ENCODE measurements at regions not wholly inside any gene's neighbourhood (a gene's known extent, or its start where the extent isn't known, plus 50 kb on each side); places are given as distances from the start of the nearest gene placed in this dataset.
A peak's percentile ranks its signal among the peaks of the same experiment; 100 is the strongest.

DNA sequence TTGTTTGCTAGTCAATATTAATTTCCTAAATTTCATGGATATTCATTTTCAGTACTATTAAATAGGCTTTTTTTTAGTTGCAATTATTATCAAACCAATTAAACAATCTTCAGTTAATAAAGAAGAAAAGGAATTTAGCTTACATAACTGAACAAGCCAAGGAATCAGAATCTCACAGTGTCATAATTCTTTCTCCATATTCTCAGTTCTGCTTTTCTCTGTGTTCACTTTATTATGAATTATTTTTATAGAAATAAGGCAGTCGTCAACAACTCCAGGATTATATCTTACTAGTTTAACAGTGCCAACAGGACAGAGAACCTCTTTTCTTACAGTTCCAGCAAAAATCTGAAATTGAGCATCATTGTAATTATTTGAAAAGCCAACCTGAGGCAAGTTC lies 221.7 kb downstream of the CGGBP1 start:
- FAIRE-seq, result peak; percentile 8
- Histone ChIP-seq H3K36me3 (ENCODE audit: control insufficient read depth in 2 of 2, extremely low read depth in 1 of 2, insufficient read depth in 2 of 2, low read length in 2 of 2) (no peaks in the 10 kb centered on the region), H3K9me3 (replicated peaks; ENCODE audit: control insufficient read depth, insufficient read depth, low read length) (no peaks in the 10 kb centered on the region), H3K4me2 (ENCODE audit: insufficient read depth, low read length) (no peak overlapping the region), H3K27ac (ENCODE audit: insufficient read depth, low read depth, low read length) (no peak overlapping the region), H3K9ac (replicated peaks; ENCODE audit: extremely low read depth, insufficient read depth, low read length) (no peak overlapping the region), H4K20me1 (replicated peaks; ENCODE audit: control insufficient read depth, extremely low read depth, insufficient read depth, low read length) (no peaks in the 10 kb centered on the region), H3K9me1 (replicated peaks; ENCODE audit: control insufficient read depth, extremely low read depth, insufficient read depth, low read length) (no peaks in the 10 kb centered on the region), H3K79me2 (ENCODE audit: control insufficient read depth, insufficient read depth, low read length) (no peaks in the 10 kb centered on the region), H3K4me3 (replicated peaks in 1 of 3; ENCODE audit: insufficient read depth in 1 of 3, low read depth in 1 of 3, low read length in 3 of 3) (no peak overlapping the region), H2AFZ (ENCODE audit: low read depth, low read length) (no peak overlapping the region), H3K27me3 (ENCODE audit: control insufficient read depth in 2 of 2, insufficient read depth in 2 of 2, low read length in 2 of 2) (no peaks in the 10 kb centered on the region), H3K4me1 (ENCODE audit: control insufficient read depth, extremely low read depth, insufficient read depth, low read length) (no peaks in the 10 kb centered on the region)
- no peak for TF ChIP-seq FOS (IDR thresholded peaks at IDR 0.05; ENCODE audit: borderline replicate concordance, insufficient read depth, low read length)
- TF ChIP-seq JUN (IDR thresholded peaks at IDR 0.05; ENCODE audit: borderline replicate concordance, insufficient read depth, insufficient read length, low read depth), result no peak
- TF ChIP-seq POLR2AphosphoS5 (IDR thresholded peaks at IDR 0.05; ENCODE audit: insufficient read depth, low read depth, low read length), result no peak
- no peak for DNase-seq (ENCODE audit: low read depth, low spot score)
- intact Hi-C loops (cut with micrococcal nuclease) (no loop called here), dilution Hi-C loops (cut with MboI; ENCODE audit: extremely low pct_ligation_motif_present, low sequenced_read_pairs) (no loop called here)
- ChIA-PET CTCF (no interaction called here), POLR2A (no interaction called here)
- no TSS peak for BruUV-seq (replicated peaks)

GRCh38 chr3:87836026-87836425 lies 222.8 kb downstream of the CGGBP1 start:
- no peaks in the 10 kb centered on the region for H3K9me1 ChIP-seq (replicated peaks; ENCODE audit: control insufficient read depth, extremely low read depth, insufficient read depth, low read length)
- H4K20me1 ChIP-seq (replicated peaks; ENCODE audit: control insufficient read depth, extremely low read depth, insufficient read depth, low read length), result no peaks in the 10 kb centered on the region
- no peaks in the 10 kb centered on the region for H3K4me1 ChIP-seq (ENCODE audit: control insufficient read depth, extremely low read depth, insufficient read depth, low read length)
- no peak for DNase-seq (ENCODE audit: low read depth, low spot score)
- H3K4me2 ChIP-seq (ENCODE audit: insufficient read depth, low read length), result no peak overlapping the region
- TF ChIP-seq GATA2 (IDR thresholded peaks at IDR 0.05; ENCODE audit: insufficient read depth, insufficient read length, low read depth, low read length), result no peak
- TF ChIP-seq MYC (IDR thresholded peaks at IDR 0.05; ENCODE audit: low read depth, low read length), result no peak
- no peak for TF ChIP-seq EZH2 (IDR thresholded peaks at IDR 0.05; ENCODE audit: borderline replicate concordance, low read depth, low read length, severe bottlenecking)
- TF ChIP-seq POLR2AphosphoS5 (IDR thresholded peaks at IDR 0.05; ENCODE audit: insufficient read depth, low read depth, low read length), result no peak
- H3K27me3 ChIP-seq (ENCODE audit: control insufficient read depth in 2 of 2, insufficient read depth in 2 of 2, low read length in 2 of 2), result no peaks in the 10 kb centered on the region
- POLR2A ChIA-PET, result no interaction called here
- no peaks in the 10 kb centered on the region for H3K79me2 ChIP-seq (ENCODE audit: control insufficient read depth, insufficient read depth, low read length)
- no peak overlapping the region for H3K27ac ChIP-seq (ENCODE audit: insufficient read depth, low read depth, low read length)
- H3K9me3 ChIP-seq (replicated peaks; ENCODE audit: control insufficient read depth, insufficient read depth, low read length), result no peaks in the 10 kb centered on the region
- FAIRE-seq, result no peak
- no peak overlapping the region for H3K4me3 ChIP-seq (replicated peaks in 1 of 3; ENCODE audit: insufficient read depth in 1 of 3, low read depth in 1 of 3, low read length in 3 of 3)
- intact Hi-C loops (cut with micrococcal nuclease), result no loop called here
- no peak overlapping the region for H2AFZ ChIP-seq (ENCODE audit: low read depth, low read length)
- CTCF ChIA-PET, result no interaction called here
- dilution Hi-C loops (cut with MboI; ENCODE audit: extremely low pct_ligation_motif_present, low sequenced_read_pairs), result no loop called here
- H3K36me3 ChIP-seq (ENCODE audit: control insufficient read depth in 2 of 2, extremely low read depth in 1 of 2, insufficient read depth in 2 of 2, low read length in 2 of 2), result no peaks in the 10 kb centered on the region
- H3K9ac ChIP-seq (replicated peaks; ENCODE audit: extremely low read depth, insufficient read depth, low read length), result no peak overlapping the region
- no TSS peak for BruUV-seq (replicated peaks)
